K562 (cell line): ENCODE measurements at regions not wholly inside any gene's neighbourhood (a gene's known extent, or its start where the extent isn't known, plus 50 kb on each side); places are given as distances from the start of the nearest gene placed in this dataset.

ENCODE experiments used
- ATAC-seq: fragments of 200-7000 bp; cut with Tn5 transposase; 3 replicates; pipeline ENCODE4 v1.9.1; 2020; ENCODE audit warnings: moderate library complexity
- BruUV-seq: library from RNA; stranded (reverse); fragments of 400-500 nt; replicated peaks from 2 replicates; lab custom pipeline; 2021; lab: Mats Ljungman, UMichigan
- CTCF ChIA-PET: fragments of 300-600 bp; formaldehyde crosslinking; extraction: SDS; loops from one replicate; lab custom pipeline; 2021; ENCODE audit warnings: low intra/inter-chr PET ratio; lab: Yijun Ruan, JAX
- POLR2A ChIA-PET: fragments of 300-600, 350-650 bp; sonication (Branson Sonifier 250); formaldehyde crosslinking; extraction: SDS; loops from one replicate; lab custom pipeline; 2021; ENCODE audit warnings: antibody characterized with exemption, inconsistent platforms; lab: Yijun Ruan, JAX
- DNase-seq, 4 experiments: peaks; one replicate each; pipeline versions ENCODE4 v3.0.0 to v3.0.0-alpha.2; 2011 to 2018; ENCODE audit warnings: low spot score in 3 of 4, mixed read lengths in 3 of 4; ENCODE audit errors: extremely low read depth in 1 of 4
- FAIRE-seq: peaks from 2 replicates; lab custom pipeline; 2011; peaks lifted over from hg19 to GRCh38; lab: Jason Lieb, UNC
- H2AFZ ChIP-seq: 2 replicates; pipeline ENCODE4 v1.6.0; 2011; ENCODE audit warnings: low read depth, low read length, control low read depth, inconsistent platforms
- H3K27ac ChIP-seq: fragments of 200-600 bp; 3 replicates; pipeline ENCODE4 v1.8.0; 2011; ENCODE audit warnings: low read depth, mild to moderate bottlenecking, control low read depth, inconsistent platforms, low read length, moderate library complexity, mixed read lengths; ENCODE audit errors: extremely low read depth
- H3K27me3 ChIP-seq, 2 experiments: fragments of 300-600 bp in 1 of 2; 2 replicates in 1 of 2; 3 replicates in 1 of 2; pipeline versions ENCODE4 v1.6.0 to v1.8.0; 2011; ENCODE audit warnings: inconsistent platforms in 2 of 2, low read length in 2 of 2, mild to moderate bottlenecking in 1 of 2, mixed read lengths in 1 of 2, moderate library complexity in 1 of 2; ENCODE audit not compliant: control insufficient read depth in 2 of 2, insufficient read depth in 2 of 2
- H3K36me3 ChIP-seq: fragments of 300-600 bp; 3 replicates; pipeline ENCODE4 v1.8.0; 2011; ENCODE audit warnings: mild to moderate bottlenecking, low read length, inconsistent platforms; ENCODE audit not compliant: control insufficient read depth, insufficient read depth
- H3K4me1 ChIP-seq, 2 experiments: fragments of 200-600 bp in 1 of 2; replicated peaks in 1 of 2; 2 replicates in 1 of 2; 3 replicates in 1 of 2; pipeline versions ENCODE4 v1.5.1 to v1.8.0; 2011; ENCODE audit warnings: inconsistent platforms in 2 of 2, low read length in 2 of 2, mild to moderate bottlenecking in 1 of 2, mixed read lengths in 1 of 2, moderate library complexity in 1 of 2; ENCODE audit not compliant: control insufficient read depth in 2 of 2, insufficient read depth in 2 of 2
- H3K4me2 ChIP-seq: 2 replicates; pipeline ENCODE4 v1.6.1; 2011; ENCODE audit warnings: low read length, control low read depth, inconsistent platforms, mixed read lengths; ENCODE audit not compliant: insufficient read depth
- H3K4me3 ChIP-seq: fragments of 200-600 bp; sonication (generic), shearing (Covaris generic); 2 replicates; pipeline ENCODE4 v1.5.1; 2016; ENCODE audit warnings: control low read depth, inconsistent platforms
- H3K79me2 ChIP-seq: fragments of 200-600 bp; 3 replicates; pipeline ENCODE4 v1.8.0; 2011; ENCODE audit warnings: low read length, inconsistent platforms; ENCODE audit not compliant: control insufficient read depth, insufficient read depth
- H3K9ac ChIP-seq, 2 experiments: 2 replicates each; pipeline versions ENCODE4 v1.6.0 to v1.6.1; 2011; ENCODE audit warnings: low read depth in 2 of 2, low read length in 2 of 2, control low read depth in 1 of 2, inconsistent platforms in 1 of 2, mild to moderate bottlenecking in 1 of 2, mixed read lengths in 1 of 2; ENCODE audit not compliant: insufficient read depth in 1 of 2
- H3K9me1 ChIP-seq: one replicate; pipeline ENCODE4 v1.6.0; 2011; ENCODE audit warnings: inconsistent platforms, mild to moderate bottlenecking, low read length, moderate library complexity; ENCODE audit not compliant: control insufficient read depth, insufficient read depth
- H3K9me3 ChIP-seq: replicated peaks from 2 replicates; pipeline ENCODE4 v1.5.1; 2011; ENCODE audit warnings: low read depth, low read length, inconsistent platforms; ENCODE audit not compliant: control insufficient read depth, insufficient read depth
- H4K20me1 ChIP-seq: replicated peaks from 2 replicates; pipeline ENCODE4 v1.6.1; 2011; ENCODE audit warnings: low read length, inconsistent platforms, mixed read lengths; ENCODE audit not compliant: control insufficient read depth, insufficient read depth
- ASH1L ChIP-seq: fragments of 450-650 bp; IDR thresholded peaks from 2 replicates; pipeline ENCODE4 v1.6.1; 2018; ENCODE audit warnings: borderline replicate concordance, mild to moderate bottlenecking, low read depth; ENCODE audit not compliant: partially characterized antibody
- DACH1 ChIP-seq: fragments of 450-650 bp; IDR thresholded peaks from 2 replicates; pipeline ENCODE4 v1.6.1; 2018; ENCODE audit not compliant: partially characterized antibody
- HDAC3 ChIP-seq: fragments of 450-650 bp; IDR thresholded peaks from 2 replicates; pipeline ENCODE4 v1.6.1; 2018; ENCODE audit warnings: borderline replicate concordance, mild to moderate bottlenecking, moderate library complexity; ENCODE audit not compliant: partially characterized antibody
- IRF2 ChIP-seq: sonication (generic); formaldehyde crosslinking; IDR thresholded peaks from 2 replicates; pipeline ENCODE4 v1.8.1; 2022; ENCODE audit warnings: mild to moderate bottlenecking, missing genetic modification reagents
- KDM1A ChIP-seq, 2 experiments: fragments of 450-650 bp; IDR thresholded peaks; 2 replicates each; pipeline ENCODE4 v1.6.1; 2016; ENCODE audit warnings: mild to moderate bottlenecking in 2 of 2
- KLF13 ChIP-seq: fragments of 450-650 bp; IDR thresholded peaks from 2 replicates; pipeline ENCODE4 v1.6.1; 2016; ENCODE audit warnings: missing genetic modification characterization, low read depth, mild to moderate bottlenecking, missing compliant biosample characterization, moderate library complexity, borderline replicate concordance
- LEF1 ChIP-seq: fragments of 450-650 bp; IDR thresholded peaks from 2 replicates; pipeline ENCODE4 v1.6.1; 2016; ENCODE audit warnings: mild to moderate bottlenecking
- NFIX ChIP-seq: fragments of 250-450 bp; sonication (Bioruptor Pico); IDR thresholded peaks from 2 replicates; pipeline ENCODE4 v1.4.0; 2020; ENCODE audit warnings: low read depth, mild to moderate bottlenecking, moderate library complexity
- SIN3A ChIP-seq, 2 experiments: fragments of 150-350 bp in 1 of 2; IDR thresholded peaks; 2 replicates each; pipeline ENCODE4 v1.6.1; 2011 to 2016; ENCODE audit warnings: borderline replicate concordance in 2 of 2, low read depth in 2 of 2, low read length in 2 of 2, mild to moderate bottlenecking in 2 of 2, moderate library complexity in 2 of 2; ENCODE audit not compliant: control insufficient read depth in 1 of 2
- ZNF324 ChIP-seq: fragments of 250-450 bp; sonication (Bioruptor Pico); IDR thresholded peaks from 2 replicates; pipeline ENCODE4 v1.4.0; 2020; ENCODE audit warnings: mild to moderate bottlenecking
- ZNF347 ChIP-seq: fragments of 450-650 bp; formaldehyde crosslinking; IDR thresholded peaks from 2 replicates; pipeline ENCODE4 v1.4.0; 2020; ENCODE audit warnings: low read depth, mild to moderate bottlenecking, moderate library complexity
- ZNF695 ChIP-seq: fragments of 450-650 bp; formaldehyde crosslinking; IDR thresholded peaks from 2 replicates; pipeline ENCODE4 v1.4.0; 2020; ENCODE audit warnings: mild to moderate bottlenecking, moderate library complexity
- WGBS: fragments of 100-300 bp; shearing (Covaris generic); methylation state at CpG from one replicate; pipeline ENCODE4 v1.1.6; 2016; ENCODE audit warnings: low coverage, mixed read lengths; ENCODE audit not compliant: insufficient coverage; ENCODE audit errors: missing lambda C conversion rate; 5-methylcytosine and 5-hydroxymethylcytosine counted together
- in situ Hi-C: fragments of 300-500 bp; cut with MboI; formaldehyde crosslinking; loops from 4 replicates; pipeline ENCODE4 v1.15.0; 2018; ENCODE audit warnings: inconsistent platforms, mixed read lengths
- intact Hi-C: fragments of 100-400 bp; cut with micrococcal nuclease; formaldehyde crosslinking; loops from 2 replicates; pipeline ENCODE4 v1.14.2; 2022

- in situ Hi-C loops (no loop called here), intact Hi-C loops (no loop called here)
- CTCF ChIA-PET: no interaction called here
- no peaks in the 10 kb centered on the region for H3K9me1 ChIP-seq
- no peaks in the 10 kb centered on the region for H3K36me3 ChIP-seq
- WGBS: 0% methylated on average over 2 of the region's 2 CpGs
- H3K9me3 ChIP-seq: no peaks in the 10 kb centered on the region
- no peak for FAIRE-seq
- no TSS peak for BruUV-seq
- H3K79me2 ChIP-seq: no peaks in the 10 kb centered on the region
- ATAC-seq: no peak
- no peak overlapping the region for H3K27ac ChIP-seq
- no peak overlapping the region for H2AFZ ChIP-seq
- POLR2A ChIA-PET: interaction anchor here (0.6 kb wide), 1 partner anchor 198 kb away, joined by 3 read pairs; no protein-coding TSS in a partner anchor
- no peak for DNase-seq
- no peak overlapping the region for H3K4me3 ChIP-seq
- TF ChIP-seq LEF1 (no peak), KLF13 (tag) (no peak), SIN3A (IDR thresholded peaks at IDR 0.05; ENCODE audit: borderline replicate concordance in 2 of 2, control insufficient read depth in 1 of 2, low read depth in 2 of 2, low read length in 2 of 2) (no peak), ZNF695 (CRISPR knock-in tag) (no peak), DACH1 (no peak), ASH1L (no peak), IRF2 (no peak), KDM1A (IDR thresholded peaks at IDR 0.05) (no peak), HDAC3 (no peak), ZNF324 (no peak), ZNF347 (CRISPR knock-in tag) (no peak), NFIX (CRISPR knock-in tag) (no peak)
- no peaks in the 10 kb centered on the region for H3K27me3 ChIP-seq
- no peaks in the 10 kb centered on the region for H3K4me1 ChIP-seq
- H3K4me2 ChIP-seq: no peak overlapping the region
- no peaks in the 10 kb centered on the region for H4K20me1 ChIP-seq
- no peak overlapping the region for H3K9ac ChIP-seq
Observed at GRCh38 chr12:89075880-89076540, 276.3 kb downstream of the DUSP6 start.
